Chondrocyte (in vitro differentiated cells): ENCODE measurements at regions not wholly inside any gene's neighbourhood (a gene's known extent, or its start where the extent isn't known, plus 50 kb on each side); places are given as distances from the start of the nearest gene placed in this dataset.
"Not testable (repeated sequence)": the region's sequence is repeated elsewhere in the genome, so short reads cannot be mapped to it uniquely, and the experiment has no call there.

Experiments used
- DNase-seq: peaks from one replicate; pipeline ENCODE4 v3.0.0; 2021; ENCODE audit warnings: mixed read lengths, low spot score
- H3K27ac Mint-ChIP-seq: one replicate; pipeline ENCODE4 v1.8.0; 2021; ENCODE audit warnings: mild to moderate bottlenecking, moderate library complexity, mixed read lengths; ENCODE audit not compliant: unreplicated experiment
- H3K27me3 Mint-ChIP-seq: 2 replicates; pipeline ENCODE4 v1.8.0; 2021; ENCODE audit warnings: low read depth, mixed read lengths
- H3K36me3 Mint-ChIP-seq: 2 replicates; pipeline ENCODE4 v1.8.0; 2021; ENCODE audit warnings: low read depth, mixed read lengths
- H3K4me1 Mint-ChIP-seq: 2 replicates; pipeline ENCODE4 v1.8.0; 2021; ENCODE audit warnings: low read depth, mild to moderate bottlenecking, mixed read lengths
- H3K4me3 Mint-ChIP-seq: one replicate; pipeline ENCODE4 v1.8.0; 2021; ENCODE audit warnings: mild to moderate bottlenecking, moderate library complexity, mixed read lengths; ENCODE audit not compliant: unreplicated experiment
- H3K9me3 Mint-ChIP-seq: 2 replicates; pipeline ENCODE4 v1.8.0; 2021; ENCODE audit warnings: low read depth, mixed read lengths
- CTCF ChIP-seq: fragments of 200-600 bp; sonication (generic); IDR thresholded peaks from 2 replicates; pipeline ENCODE4 v1.5.0; 2021; ENCODE audit warnings: antibody characterized with exemption, mild to moderate bottlenecking, moderate library complexity

GRCh38 chr7:92909686-92910475, 73.5 kb upstream of the CDK6 start:
- no peaks in the 10 kb centered on the region for H3K36me3 Mint-ChIP-seq
- peaks cover 2% of the 10 kb centered on the region for H3K4me1 Mint-ChIP-seq
- no peaks in the 10 kb centered on the region for H3K9me3 Mint-ChIP-seq
- H3K27ac Mint-ChIP-seq: no peak overlapping the region
- no peak for TF ChIP-seq CTCF
- no peak for DNase-seq
- H3K4me3 Mint-ChIP-seq: no peak overlapping the region
- no peaks in the 10 kb centered on the region for H3K27me3 Mint-ChIP-seq

GRCh38 chr7:92904244-92905131, 68.1 kb upstream of the CDK6 start:
- Mint-ChIP-seq H3K4me3 (no peak overlapping the region), H3K27me3 (no peaks in the 10 kb centered on the region), H3K4me1 (peaks cover 16% of the 10 kb centered on the region), H3K27ac (peak overlapping the region; percentile 53), H3K36me3 (no peaks in the 10 kb centered on the region), H3K9me3 (peaks cover 12% of the 10 kb centered on the region)
- TF ChIP-seq CTCF: no peak
- DNase-seq: peak; percentile 48

GRCh38 chr7:92898798-92899197, 62.4 kb upstream of the CDK6 start:
- H3K4me3 Mint-ChIP-seq: no peak overlapping the region
- H3K27ac Mint-ChIP-seq: no peak overlapping the region
- peaks cover 4% of the 10 kb centered on the region for H3K4me1 Mint-ChIP-seq
- DNase-seq: no peak
- H3K9me3 Mint-ChIP-seq: peaks cover 44% of the 10 kb centered on the region
- no peak for TF ChIP-seq CTCF
- H3K27me3 Mint-ChIP-seq: no peaks in the 10 kb centered on the region
- H3K36me3 Mint-ChIP-seq: peaks cover 19% of the 10 kb centered on the region

- Mint-ChIP-seq H3K36me3 (peaks cover 22% of the 10 kb centered on the region), H3K9me3 (peaks cover 43% of the 10 kb centered on the region)
- not testable (repeated sequence) for H3K27me3 Mint-ChIP-seq, H3K27ac Mint-ChIP-seq, DNase-seq, H3K4me1 Mint-ChIP-seq, H3K4me3 Mint-ChIP-seq
Measured at GRCh38 chr7:92894857-92895256, 58.5 kb upstream of the CDK6 start.

GRCh38 chr7:92889081-92889480, 52.7 kb upstream of the CDK6 start:
- Mint-ChIP-seq H3K4me3 (no peak overlapping the region), H3K9me3 (peaks cover 49% of the 10 kb centered on the region), H3K4me1 (no peaks in the 10 kb centered on the region), H3K27me3 (no peaks in the 10 kb centered on the region), H3K36me3 (peaks cover 16% of the 10 kb centered on the region), H3K27ac (no peak overlapping the region)
- no peak for TF ChIP-seq CTCF
- peak; percentile 46 for DNase-seq
